Brain microvascular endothelial cell (primary cell): ENCODE measurements at regions not wholly inside any gene's neighbourhood (a gene's known extent, or its start where the extent isn't known, plus 50 kb on each side); places are given as distances from the start of the nearest gene placed in this dataset.

ENCODE experiments used
- DNase-seq: peaks from one replicate; pipeline ENCODE4 v3.0.0-alpha.2; 2020
- H3K27ac ChIP-seq: fragments of 250-450 bp; sonication (Bioruptor Pico); 2 replicates; pipeline ENCODE4 v1.5.1; 2020; ENCODE audit warnings: mild to moderate bottlenecking, moderate library complexity
- H3K27me3 ChIP-seq: fragments of 250-450 bp; sonication (Bioruptor Pico); replicated peaks from 2 replicates; pipeline ENCODE4 v1.5.1; 2020; ENCODE audit warnings: mild to moderate bottlenecking
- H3K36me3 ChIP-seq: fragments of 250-450 bp; sonication (Bioruptor Pico); replicated peaks from 2 replicates; pipeline ENCODE4 v1.5.1; 2020; ENCODE audit warnings: mild to moderate bottlenecking
- H3K4me3 ChIP-seq: 2 replicates; pipeline ENCODE4 v1.5.1; 2011; ENCODE audit warnings: low read depth, mild to moderate bottlenecking, control low read depth, low read length, moderate library complexity
- CTCF ChIP-seq: IDR thresholded peaks from 2 replicates; pipeline ENCODE4 v1.5.1; 2011; ENCODE audit warnings: low read depth, mild to moderate bottlenecking, moderate library complexity, low read length, control low read depth, inconsistent platforms; ENCODE audit errors: missing control alignments
- in situ Hi-C: cut with HindIII; loops from 2 replicates; pipeline ENCODE4 v1.10.0; 2017; ENCODE audit warnings: low sequenced_read_pairs, low pct_ligation_motif_present

- in situ Hi-C loops, result no loop called here
- no peak for TF ChIP-seq CTCF
- Histone ChIP-seq H3K27ac (no peak overlapping the region), H3K4me3 (no peak overlapping the region), H3K27me3 (no peaks in the 10 kb centered on the region), H3K36me3 (no peaks in the 10 kb centered on the region)
- DNase-seq, result no peak
Measured at GRCh38 chr2:122326471-122326870, 571.0 kb downstream of the TSN start.

GRCh38 chr2:122328816-122329215 is 573.4 kb downstream of the TSN start:
- no peak overlapping the region for H3K4me3 ChIP-seq
- H3K27me3 ChIP-seq, result no peaks in the 10 kb centered on the region
- no peak for TF ChIP-seq CTCF
- H3K36me3 ChIP-seq, result no peaks in the 10 kb centered on the region
- in situ Hi-C loops, result no loop called here
- DNase-seq, result no peak
- no peak overlapping the region for H3K27ac ChIP-seq

- in situ Hi-C loops, result no loop called here
- no peak for TF ChIP-seq CTCF
Measured at GRCh38 chr2:122329278-122329677, 573.8 kb downstream of the TSN start.

GRCh38 chr2:122333932-122334331 is 578.5 kb downstream of the TSN start:
- in situ Hi-C loops, result no loop called here
- Histone ChIP-seq H3K27me3 (no peaks in the 10 kb centered on the region), H3K4me3 (no peak overlapping the region), H3K27ac (no peak overlapping the region), H3K36me3 (no peaks in the 10 kb centered on the region)
- no peak for TF ChIP-seq CTCF
- no peak for DNase-seq

More at GRCh38 chr2:122329278-122329677, 573.8 kb downstream of the TSN start:
- H3K27ac ChIP-seq, result no peak overlapping the region
- no peak overlapping the region for H3K4me3 ChIP-seq
- no peaks in the 10 kb centered on the region for H3K36me3 ChIP-seq
- H3K27me3 ChIP-seq, result no peaks in the 10 kb centered on the region
- DNase-seq, result no peak

GRCh38 chr2:122338000-122338399 is 582.5 kb downstream of the TSN start:
- in situ Hi-C loops, result no loop called here
- TF ChIP-seq CTCF, result peak; percentile 15
- Histone ChIP-seq H3K4me3 (no peak overlapping the region), H3K27me3 (no peaks in the 10 kb centered on the region), H3K36me3 (no peaks in the 10 kb centered on the region), H3K27ac (no peak overlapping the region)
- DNase-seq, result no peak

GRCh38 chr2:122340246-122340645 is 584.8 kb downstream of the TSN start:
- DNase-seq, result no peak
- Histone ChIP-seq H3K27me3 (no peaks in the 10 kb centered on the region), H3K36me3 (no peaks in the 10 kb centered on the region), H3K4me3 (no peak overlapping the region), H3K27ac (no peak overlapping the region)
- no peak for TF ChIP-seq CTCF
- in situ Hi-C loops, result no loop called here
